GM12875 (cell line): ENCODE measurements at regions not wholly inside any gene's neighbourhood (a gene's known extent, or its start where the extent isn't known, plus 50 kb on each side); places are given as distances from the start of the nearest gene placed in this dataset.

Experiments used
- H3K4me3 ChIP-seq: one replicate; pipeline ENCODE4 v1.5.1; 2011; ENCODE audit warnings: low read depth, low read length, control low read depth
- CTCF ChIP-seq: IDR thresholded peaks from 2 replicates; pipeline ENCODE4 v1.5.1; 2011; ENCODE audit warnings: low read depth, mild to moderate bottlenecking, control low read depth, inconsistent platforms, low read length, moderate library complexity, borderline replicate concordance; ENCODE audit not compliant: insufficient read depth

- no peak for TF ChIP-seq CTCF
- H3K4me3 ChIP-seq: no peak overlapping the region
Observed at GRCh38 chr2:64853306-64853705, 135.9 kb upstream of the SLC1A4 start.

GRCh38 chr2:64853894-64854293 is 135.3 kb upstream of the SLC1A4 start:
- no peak for TF ChIP-seq CTCF

GRCh38 chr2:64854773-64855237 is 134.4 kb upstream of the SLC1A4 start:
- TF ChIP-seq CTCF: no peak

More at GRCh38 chr2:64853894-64854293, 135.3 kb upstream of the SLC1A4 start:
- H3K4me3 ChIP-seq: no peak overlapping the region

GRCh38 chr2:64857581-64858471 is 131.4 kb upstream of the SLC1A4 start:
- no peak overlapping the region for H3K4me3 ChIP-seq

More at GRCh38 chr2:64854773-64855237, 134.4 kb upstream of the SLC1A4 start:
- no peak overlapping the region for H3K4me3 ChIP-seq

GRCh38 chr2:64858541-64859311 is 130.5 kb upstream of the SLC1A4 start:
- H3K4me3 ChIP-seq: peak overlapping the region; percentile 49
- no peak for TF ChIP-seq CTCF

More at GRCh38 chr2:64857581-64858471, 131.4 kb upstream of the SLC1A4 start:
- no peak for TF ChIP-seq CTCF

GRCh38 chr2:64859312-64860212 is 129.6 kb upstream of the SLC1A4 start:
- 0 out of 2 replicates have a peak, but pooled peaks have one; percentile 13 for TF ChIP-seq CTCF
- H3K4me3 ChIP-seq: peak overlapping the region; percentile 49
